Neural progenitor cell (in vitro differentiated cells): ENCODE measurements at regions not wholly inside any gene's neighbourhood (a gene's known extent, or its start where the extent isn't known, plus 50 kb on each side); places are given as distances from the start of the nearest gene placed in this dataset.

ENCODE experiments used
- CTCF ChIP-seq: fragments of 200-600 bp; sonication (generic); IDR thresholded peaks from 2 replicates; pipeline ENCODE4 v1.5.1; 2017; ENCODE audit warnings: antibody characterized with exemption, mild to moderate bottlenecking
- EZH2 ChIP-seq: fragments of 200-600 bp; sonication (generic); IDR thresholded peaks from 2 replicates; pipeline ENCODE4 v1.6.1; 2017; ENCODE audit warnings: antibody characterized with exemption, mild to moderate bottlenecking, moderate library complexity
- EZH2phosphoT487 ChIP-seq: fragments of 200-600 bp; sonication (generic); IDR thresholded peaks from 2 replicates; pipeline ENCODE4 v1.6.1; 2017; ENCODE audit warnings: antibody characterized with exemption

- no peak for TF ChIP-seq CTCF
- TF ChIP-seq EZH2 = no peak
- no peak for TF ChIP-seq EZH2phosphoT487
These were observed 190.9 kb upstream of the CHRNA7 start for GRCh38 chr15:31839388-31839787.
